B cell (primary cell): ENCODE measurements at regions not wholly inside any gene's neighbourhood (a gene's known extent, or its start where the extent isn't known, plus 50 kb on each side); places are given as distances from the start of the nearest gene placed in this dataset.
"Not testable (repeated sequence)": the region's sequence is repeated elsewhere in the genome, so short reads cannot be mapped to it uniquely, and the experiment has no call there.

Experiments
- ATAC-seq: fragments of 200-7000 bp; cut with Tn5 transposase; one replicate; pipeline ENCODE4 v1.10.0; 2021; ENCODE audit warnings: low read depth, mild to moderate bottlenecking, moderate number of reproducible peaks, moderate library complexity
- CTCF ChIA-PET: fragments of 350-600 bp; sonication (Branson Sonifier 250); formaldehyde crosslinking; loops from one replicate; lab custom pipeline; 2021; ENCODE audit warnings: antibody characterized with exemption, inconsistent platforms; lab: Charles Lee
- POLR2A ChIA-PET: fragments of 350-600 bp; sonication (Branson Sonifier 250); formaldehyde crosslinking; loops from one replicate; lab custom pipeline; 2021; ENCODE audit warnings: antibody characterized with exemption; lab: Charles Lee
- DNase-seq: peaks from one replicate; pipeline ENCODE4 v3.0.0; 2013
- H2AFZ ChIP-seq: 2 replicates; pipeline ENCODE4 v1.6.1; 2012; ENCODE audit warnings: mild to moderate bottlenecking, low read depth, low read length; ENCODE audit not compliant: insufficient read depth, poor library complexity, severe bottlenecking
- H3K27ac ChIP-seq, 2 donors: 1 replicate in 1 of 2; 2 replicates in 1 of 2; pipeline ENCODE4 v1.5.1; 2012 to 2013; ENCODE audit warnings: low read length in 2 of 2, mild to moderate bottlenecking in 2 of 2, moderate library complexity in 1 of 2
- H3K27me3 ChIP-seq, 4 experiments: fragments of 200-600 bp in 1 of 4; sonication (generic) in 1 of 4; replicated peaks in 1 of 4; 1 replicate in 2 of 4; 2 replicates in 2 of 4; pipeline versions ENCODE4 v1.6.1 to v1.7.0; 2013 to 2016; ENCODE audit warnings: low read length in 3 of 4, mild to moderate bottlenecking in 2 of 4, mixed read lengths in 1 of 4, moderate library complexity in 1 of 4; ENCODE audit not compliant: insufficient read depth in 4 of 4, control insufficient read depth in 3 of 4; ENCODE audit errors: control extremely low read depth in 1 of 4
- H3K36me3 ChIP-seq, 2 experiments: replicated peaks in 1 of 2; 1 replicate in 1 of 2; 2 replicates in 1 of 2; pipeline versions ENCODE4 v1.6.1 to v1.7.1; 2013; ENCODE audit warnings: low read length in 1 of 2; ENCODE audit not compliant: insufficient read depth in 2 of 2, control insufficient read depth in 1 of 2; ENCODE audit errors: control extremely low read depth in 1 of 2, extremely low read depth in 1 of 2
- H3K4me1 ChIP-seq, 2 donors: fragments of 200-600 bp in 1 of 2; sonication (generic) in 1 of 2; 1 replicate in 1 of 2; 2 replicates in 1 of 2; pipeline versions ENCODE4 v1.5.1 to v1.6.1; 2013 to 2017; ENCODE audit warnings: low read length in 2 of 2; ENCODE audit not compliant: control insufficient read depth in 2 of 2, insufficient read depth in 2 of 2
- H3K4me2 ChIP-seq: replicated peaks from 2 replicates; pipeline ENCODE3; 2012; ENCODE audit warnings: mild to moderate bottlenecking, low read depth, low read length; ENCODE audit not compliant: poor library complexity, severe bottlenecking
- H3K4me3 ChIP-seq, 5 experiments: fragments of 200-600 bp in 1 of 5; sonication (generic) in 1 of 5; 1 replicate in 3 of 5; 2 replicates in 2 of 5; pipeline versions ENCODE4 v1.5.1 to v1.7.0; 2011 to 2016; ENCODE audit warnings: low read length in 4 of 5, mild to moderate bottlenecking in 4 of 5, low read depth in 2 of 5, control low read depth in 1 of 5, moderate library complexity in 1 of 5; ENCODE audit not compliant: insufficient read depth in 1 of 5; ENCODE audit errors: control extremely low read depth in 1 of 5, extremely low read depth in 1 of 5
- H3K79me2 ChIP-seq: fragments of 200-600 bp; sonication (generic); one replicate; pipeline ENCODE4 v1.6.0; 2016; ENCODE audit warnings: low read length; ENCODE audit not compliant: control insufficient read depth, insufficient read depth
- H3K9ac ChIP-seq: fragments of 200-600 bp; sonication (generic); 2 replicates; pipeline ENCODE4 v1.6.1; 2017; ENCODE audit warnings: mild to moderate bottlenecking, low read length, moderate library complexity
- H3K9me3 ChIP-seq, 3 donors: one replicate each; pipeline versions ENCODE4 v1.6.1 to v1.7.1; 2013; ENCODE audit warnings: low read length in 2 of 3; ENCODE audit not compliant: control insufficient read depth in 2 of 3, insufficient read depth in 1 of 3; ENCODE audit errors: control extremely low read depth in 1 of 3
- H4K20me1 ChIP-seq: 2 replicates; pipeline ENCODE4 v1.6.0; 2012; ENCODE audit warnings: mild to moderate bottlenecking, low read length; ENCODE audit not compliant: insufficient read depth, control insufficient read depth, poor library complexity, severe bottlenecking
- H3K27ac Mint-ChIP-seq: one replicate; pipeline ENCODE4 v1.8.0; 2021; ENCODE audit warnings: mixed read lengths
- H3K27me3 Mint-ChIP-seq: one replicate; pipeline ENCODE4 v1.8.0; 2021; ENCODE audit warnings: mixed read lengths
- H3K4me1 Mint-ChIP-seq: one replicate; pipeline ENCODE4 v1.8.0; 2021; ENCODE audit warnings: mixed read lengths
- H3K4me3 Mint-ChIP-seq: one replicate; pipeline ENCODE4 v1.8.0; 2021; ENCODE audit warnings: mixed read lengths
- H3K9me3 Mint-ChIP-seq: one replicate; pipeline ENCODE4 v1.8.0; 2022; ENCODE audit warnings: mixed read lengths; ENCODE audit not compliant: insufficient read depth
- WGBS: methylation state at CpG from one replicate; pipeline ENCODE4 v1.1.5; 2013; ENCODE audit warnings: missing lambda C conversion rate; ENCODE audit not compliant: insufficient coverage; 5-methylcytosine and 5-hydroxymethylcytosine counted together
- intact Hi-C: fragments of 100-400 bp; cut with micrococcal nuclease; formaldehyde crosslinking; loops from one replicate; pipeline ENCODE4 v1.10.0; 2022

DNA sequence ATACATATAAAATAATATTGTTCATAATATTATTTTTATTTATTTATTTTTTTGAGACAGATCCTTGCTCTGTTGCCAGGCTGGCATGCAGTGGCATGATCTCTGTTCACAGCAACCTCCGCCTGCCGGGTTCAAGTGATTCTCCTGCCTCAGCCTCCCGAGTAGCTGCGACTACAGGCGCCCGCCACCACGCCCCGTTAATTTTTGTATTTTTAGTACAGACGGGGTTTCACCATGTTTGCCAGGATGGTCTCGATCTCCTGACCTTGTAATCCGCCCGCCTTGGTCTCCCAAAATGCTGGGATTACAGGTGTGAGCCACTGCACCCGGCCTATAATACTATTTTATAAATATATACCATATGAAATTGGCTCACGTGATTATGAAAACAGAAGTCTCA lies 832.4 kb upstream of the TPTE start:
- H3K27me3 Mint-ChIP-seq, CTCF ChIA-PET, H3K4me2 ChIP-seq, H2AFZ ChIP-seq, H3K27ac ChIP-seq, H3K79me2 ChIP-seq, H3K9me3 Mint-ChIP-seq, intact Hi-C loops, H3K4me3 ChIP-seq, H3K27ac Mint-ChIP-seq, H3K4me1 Mint-ChIP-seq, H3K36me3 ChIP-seq, H3K4me1 ChIP-seq, H3K9ac ChIP-seq, H3K27me3 ChIP-seq, H3K9me3 ChIP-seq, H3K4me3 Mint-ChIP-seq, POLR2A ChIA-PET, H4K20me1 ChIP-seq, DNase-seq, ATAC-seq: not testable (repeated sequence)
- no CpG with 5 or more reads among the region's 14 CpGs for WGBS

- not testable (repeated sequence) for H3K27me3 Mint-ChIP-seq
Measured at GRCh38 chr21:9690981-9691380, 830.4 kb upstream of the TPTE start.

DNA sequence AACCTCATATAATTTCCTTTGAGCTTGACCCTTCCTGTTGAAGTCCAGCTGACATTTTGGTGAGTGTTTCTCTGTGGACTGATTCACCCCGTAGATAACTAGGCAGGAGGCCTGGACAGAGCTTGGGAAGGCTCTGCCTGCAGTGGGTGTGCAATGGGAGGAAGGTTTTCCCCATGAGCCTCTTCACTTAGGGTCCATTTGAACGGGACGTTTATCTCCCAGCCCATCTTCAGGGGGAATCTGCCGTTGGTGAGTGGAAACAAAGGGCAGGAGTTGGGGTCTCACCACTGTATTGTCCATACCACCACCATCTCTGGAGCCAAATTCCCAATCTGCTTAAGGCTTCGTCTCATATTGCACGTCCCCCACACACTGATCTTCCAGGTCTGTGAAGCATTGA lies 825.6 kb upstream of the TPTE start:
- 50% methylated on average over 1 of the region's 6 CpGs for WGBS
- H3K27me3 Mint-ChIP-seq, H3K4me2 ChIP-seq, H3K4me3 Mint-ChIP-seq, CTCF ChIA-PET, H3K27ac ChIP-seq, intact Hi-C loops, H3K27ac Mint-ChIP-seq, H2AFZ ChIP-seq, DNase-seq, H3K36me3 ChIP-seq, H3K9ac ChIP-seq, H3K27me3 ChIP-seq, H3K4me1 ChIP-seq, H3K4me1 Mint-ChIP-seq, H3K9me3 Mint-ChIP-seq, H4K20me1 ChIP-seq, POLR2A ChIA-PET, H3K9me3 ChIP-seq, H3K4me3 ChIP-seq, ATAC-seq, H3K79me2 ChIP-seq: not testable (repeated sequence)

More at GRCh38 chr21:9690981-9691380, 830.4 kb upstream of the TPTE start:
- H3K79me2 ChIP-seq, H4K20me1 ChIP-seq, H3K9me3 Mint-ChIP-seq, H3K27ac Mint-ChIP-seq, DNase-seq, H3K9me3 ChIP-seq, intact Hi-C loops, H3K9ac ChIP-seq, H3K4me2 ChIP-seq, H3K4me1 Mint-ChIP-seq, CTCF ChIA-PET, POLR2A ChIA-PET, H3K27ac ChIP-seq, H3K36me3 ChIP-seq, H2AFZ ChIP-seq, H3K4me1 ChIP-seq, H3K4me3 Mint-ChIP-seq, H3K27me3 ChIP-seq, H3K4me3 ChIP-seq, ATAC-seq: not testable (repeated sequence)
- WGBS, result 84% methylated on average over 4 of the region's 8 CpGs

DNA sequence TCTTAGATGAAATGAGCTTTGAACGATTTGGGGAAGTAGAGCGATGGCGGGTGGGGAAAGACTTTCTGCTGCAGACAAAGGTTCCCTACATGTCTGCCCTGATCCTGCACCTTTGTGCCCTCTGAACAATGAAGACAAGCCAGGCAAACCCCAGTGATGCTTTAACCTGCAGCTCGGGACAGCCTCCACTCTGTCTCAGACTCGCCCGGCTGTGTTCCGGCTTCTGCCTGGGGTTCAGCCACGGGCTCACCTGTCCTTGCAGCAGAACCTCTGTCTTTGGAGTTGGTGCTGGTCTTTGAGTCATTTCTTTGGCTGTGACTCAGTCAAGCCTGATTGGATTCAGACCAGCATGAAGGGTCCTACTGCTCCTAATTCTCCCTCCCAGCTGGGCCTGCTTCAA lies 823.6 kb upstream of the TPTE start:
- H3K4me2 ChIP-seq, H2AFZ ChIP-seq, H3K27me3 ChIP-seq, H3K9ac ChIP-seq, H3K27ac ChIP-seq, H3K27me3 Mint-ChIP-seq, DNase-seq, H3K4me1 ChIP-seq, H4K20me1 ChIP-seq, H3K27ac Mint-ChIP-seq, POLR2A ChIA-PET, H3K4me3 Mint-ChIP-seq, H3K36me3 ChIP-seq, CTCF ChIA-PET, intact Hi-C loops, H3K9me3 Mint-ChIP-seq, H3K4me1 Mint-ChIP-seq, H3K4me3 ChIP-seq, H3K9me3 ChIP-seq, ATAC-seq, H3K79me2 ChIP-seq: not testable (repeated sequence)
- WGBS, result no CpG with 5 or more reads among the region's 8 CpGs
